GM23248 (cell line): ENCODE measurements at regions not wholly inside any gene's neighbourhood (a gene's known extent, or its start where the extent isn't known, plus 50 kb on each side); places are given as distances from the start of the nearest gene placed in this dataset.

ENCODE experiments used
- DNase-seq: peaks from one replicate; pipeline ENCODE4 v3.0.0-alpha.2; 2015
- H2AFZ ChIP-seq: fragments of 200-600 bp; sonication (generic); 2 replicates; pipeline ENCODE4 v1.6.1; 2016; ENCODE audit warnings: antibody characterized with exemption
- H3F3A ChIP-seq: fragments of 200-600 bp; sonication (generic); 2 replicates; pipeline ENCODE4 v1.6.1; 2016; ENCODE audit warnings: mild to moderate bottlenecking, antibody characterized with exemption, mixed run types; ENCODE audit not compliant: insufficient read depth
- H3K27ac ChIP-seq: fragments of 200-600 bp; sonication (generic); 2 replicates; pipeline ENCODE4 v1.5.1; 2016; ENCODE audit warnings: mild to moderate bottlenecking
- H3K27me3 ChIP-seq: fragments of 200-600 bp; sonication (generic); replicated peaks from 2 replicates; pipeline ENCODE4 v1.6.1; 2016; ENCODE audit warnings: mild to moderate bottlenecking; ENCODE audit not compliant: insufficient read depth
- H3K36me3 ChIP-seq: fragments of 200-600 bp; sonication (generic); 2 replicates; pipeline ENCODE4 v1.6.1; 2016; ENCODE audit warnings: low read depth, mild to moderate bottlenecking
- H3K4me1 ChIP-seq: fragments of 200-600 bp; sonication (generic); 2 replicates; pipeline ENCODE4 v1.6.1; 2016; ENCODE audit warnings: mild to moderate bottlenecking; ENCODE audit not compliant: insufficient read depth
- H3K4me2 ChIP-seq: fragments of 200-600 bp; sonication (generic); one replicate; pipeline ENCODE4 v1.6.1; 2016; ENCODE audit warnings: mild to moderate bottlenecking; ENCODE audit not compliant: unreplicated experiment
- H3K4me3 ChIP-seq: fragments of 200-600 bp; sonication (generic); 2 replicates; pipeline ENCODE4 v1.5.1; 2016; ENCODE audit warnings: mild to moderate bottlenecking
- H3K79me2 ChIP-seq: fragments of 200-600 bp; sonication (generic); 2 replicates; pipeline ENCODE4 v1.6.1; 2016; ENCODE audit warnings: mild to moderate bottlenecking; ENCODE audit not compliant: insufficient read depth
- H3K9ac ChIP-seq: fragments of 200-600 bp; sonication (generic); 2 replicates; pipeline ENCODE4 v1.6.1; 2016; ENCODE audit warnings: mild to moderate bottlenecking
- H3K9me2 ChIP-seq: fragments of 200-600 bp; sonication (generic); 2 replicates; pipeline ENCODE4 v1.6.1; 2016; ENCODE audit warnings: mixed run types, mild to moderate bottlenecking, moderate library complexity; ENCODE audit not compliant: insufficient read depth
- H3K9me3 ChIP-seq: fragments of 200-600 bp; sonication (generic); one replicate; pipeline ENCODE4 v1.6.1; 2017; ENCODE audit warnings: low read depth
- H4K20me1 ChIP-seq: fragments of 200-600 bp; sonication (generic); 2 replicates; pipeline ENCODE4 v1.6.0; 2016; ENCODE audit not compliant: insufficient read depth
- EZH2 ChIP-seq: fragments of 200-600 bp; sonication (generic); IDR thresholded peaks from 2 replicates; pipeline ENCODE4 v1.6.1; 2018; ENCODE audit warnings: antibody characterized with exemption, mild to moderate bottlenecking; ENCODE audit not compliant: insufficient read depth, poor library complexity, severe bottlenecking
- EZH2phosphoT487 ChIP-seq: fragments of 200-600 bp; sonication (generic); IDR thresholded peaks from 2 replicates; pipeline ENCODE4 v1.6.1; 2018; ENCODE audit warnings: antibody characterized with exemption, moderate library complexity, mild to moderate bottlenecking, low read depth; ENCODE audit not compliant: insufficient read depth
- WGBS, 2 experiments: methylation state at CpG; one replicate each; pipeline ENCODE4 v1.1.6; 2015 to 2017; ENCODE audit warnings: low lambda C conversion rate in 2 of 2, low coverage in 1 of 2; ENCODE audit errors: missing lambda C conversion rate in 2 of 2; 5-methylcytosine and 5-hydroxymethylcytosine counted together
- in situ Hi-C: fragments of 300-500 bp; cut with MboI; formaldehyde crosslinking; loops from 2 replicates; pipeline ENCODE4 v1.15.0; 2020

- H3K36me3 ChIP-seq, result no peaks in the 10 kb centered on the region
- no peak overlapping the region for H3K4me3 ChIP-seq
- no peak overlapping the region for H3K9ac ChIP-seq
- WGBS, 2 experiments, result 10 to 19% methylated on average over 1 of the region's 1 CpG
- H3K4me1 ChIP-seq, result no peaks in the 10 kb centered on the region
- H4K20me1 ChIP-seq, result no peaks in the 10 kb centered on the region
- H3K27ac ChIP-seq, result no peak overlapping the region
- in situ Hi-C loops, result no loop called here
- DNase-seq, result no peak
- H3K27me3 ChIP-seq, result no peaks in the 10 kb centered on the region
- no peak for TF ChIP-seq EZH2phosphoT487
- TF ChIP-seq EZH2, result no peak
- H3K9me2 ChIP-seq, result no peaks in the 10 kb centered on the region
- no peak overlapping the region for H2AFZ ChIP-seq
- H3K4me2 ChIP-seq, result no peak overlapping the region
- no peaks in the 10 kb centered on the region for H3K79me2 ChIP-seq
- no peaks in the 10 kb centered on the region for H3K9me3 ChIP-seq
- no peaks in the 10 kb centered on the region for H3F3A ChIP-seq
These were observed 55.7 kb upstream of the FAT3 start for GRCh38 chr11:92168936-92169335.

- H3F3A ChIP-seq, result no peaks in the 10 kb centered on the region
- no peak overlapping the region for H3K27ac ChIP-seq
- no peak overlapping the region for H3K9ac ChIP-seq
- DNase-seq, result no peak
- H2AFZ ChIP-seq, result no peak overlapping the region
- no peaks in the 10 kb centered on the region for H3K9me2 ChIP-seq
- WGBS, 2 experiments, result 46 to 48% methylated on average over 4 of the region's 4 CpGs
- H3K4me1 ChIP-seq, result no peaks in the 10 kb centered on the region
- TF ChIP-seq EZH2phosphoT487 (no peak), EZH2 (no peak)
- H3K9me3 ChIP-seq, result no peaks in the 10 kb centered on the region
- in situ Hi-C loops, result no loop called here
- no peaks in the 10 kb centered on the region for H3K27me3 ChIP-seq
- H3K4me3 ChIP-seq, result no peak overlapping the region
- H3K4me2 ChIP-seq, result no peak overlapping the region
- H3K79me2 ChIP-seq, result no peaks in the 10 kb centered on the region
- no peaks in the 10 kb centered on the region for H4K20me1 ChIP-seq
- H3K36me3 ChIP-seq, result no peaks in the 10 kb centered on the region
These were observed 57.0 kb upstream of the FAT3 start for GRCh38 chr11:92167571-92167970.

GRCh38 chr11:92166335-92166734 is 58.3 kb upstream of the FAT3 start:
- no peak overlapping the region for H3K4me3 ChIP-seq
- H3K36me3 ChIP-seq, result no peaks in the 10 kb centered on the region
- H3K9ac ChIP-seq, result no peak overlapping the region
- H3K4me2 ChIP-seq, result no peak overlapping the region
- H4K20me1 ChIP-seq, result no peaks in the 10 kb centered on the region
- H2AFZ ChIP-seq, result no peak overlapping the region
- WGBS, 2 experiments, result 26% methylated on average over 3 of the region's 3 CpGs
- H3K27ac ChIP-seq, result no peak overlapping the region
- no peaks in the 10 kb centered on the region for H3K9me2 ChIP-seq
- DNase-seq, result no peak
- no peaks in the 10 kb centered on the region for H3F3A ChIP-seq
- TF ChIP-seq EZH2 (no peak), EZH2phosphoT487 (no peak)
- in situ Hi-C loops, result no loop called here
- no peaks in the 10 kb centered on the region for H3K79me2 ChIP-seq
- no peaks in the 10 kb centered on the region for H3K4me1 ChIP-seq
- no peaks in the 10 kb centered on the region for H3K9me3 ChIP-seq
- H3K27me3 ChIP-seq, result no peaks in the 10 kb centered on the region

- no peaks in the 10 kb centered on the region for H3K9me3 ChIP-seq
- H4K20me1 ChIP-seq, result no peaks in the 10 kb centered on the region
- no peaks in the 10 kb centered on the region for H3F3A ChIP-seq
- no peak overlapping the region for H3K27ac ChIP-seq
- no peaks in the 10 kb centered on the region for H3K4me1 ChIP-seq
- no peak for TF ChIP-seq EZH2phosphoT487
- TF ChIP-seq EZH2, result no peak
- H3K36me3 ChIP-seq, result no peaks in the 10 kb centered on the region
- H3K4me2 ChIP-seq, result no peak overlapping the region
- no peak overlapping the region for H3K9ac ChIP-seq
- in situ Hi-C loops, result no loop called here
- no peak overlapping the region for H3K4me3 ChIP-seq
- H2AFZ ChIP-seq, result no peak overlapping the region
- H3K9me2 ChIP-seq, result no peaks in the 10 kb centered on the region
- H3K27me3 ChIP-seq, result no peaks in the 10 kb centered on the region
- WGBS, 2 experiments, result 13 to 29% methylated on average over 1 of the region's 1 CpG
- H3K79me2 ChIP-seq, result no peaks in the 10 kb centered on the region
- DNase-seq, result no peak
These were observed 60.7 kb upstream of the FAT3 start for GRCh38 chr11:92163879-92164278.

GRCh38 chr11:92162776-92163175 is 61.8 kb upstream of the FAT3 start:
- TF ChIP-seq EZH2 (no peak), EZH2phosphoT487 (no peak)
- Histone ChIP-seq H4K20me1 (no peaks in the 10 kb centered on the region), H3K36me3 (no peaks in the 10 kb centered on the region), H3K4me2 (no peak overlapping the region), H2AFZ (no peak overlapping the region), H3K9ac (no peak overlapping the region), H3K4me1 (no peaks in the 10 kb centered on the region), H3K79me2 (no peaks in the 10 kb centered on the region), H3K27me3 (no peaks in the 10 kb centered on the region), H3K9me2 (no peaks in the 10 kb centered on the region), H3K4me3 (no peak overlapping the region), H3K9me3 (no peaks in the 10 kb centered on the region), H3F3A (no peaks in the 10 kb centered on the region), H3K27ac (no peak overlapping the region)
- in situ Hi-C loops, result no loop called here
- 12 to 25% methylated on average over 2 of the region's 2 CpGs for WGBS, 2 experiments
- no peak for DNase-seq
